ENCODE measurements at regions not wholly inside any gene's neighbourhood (a gene's known extent, or its start where the extent isn't known, plus 50 kb on each side); places are given as distances from the start of the nearest gene placed in this dataset.
"Not testable (repeated sequence)": the region's sequence is repeated elsewhere in the genome, so short reads cannot be mapped to it uniquely, and the experiment has no call there.

DNA sequence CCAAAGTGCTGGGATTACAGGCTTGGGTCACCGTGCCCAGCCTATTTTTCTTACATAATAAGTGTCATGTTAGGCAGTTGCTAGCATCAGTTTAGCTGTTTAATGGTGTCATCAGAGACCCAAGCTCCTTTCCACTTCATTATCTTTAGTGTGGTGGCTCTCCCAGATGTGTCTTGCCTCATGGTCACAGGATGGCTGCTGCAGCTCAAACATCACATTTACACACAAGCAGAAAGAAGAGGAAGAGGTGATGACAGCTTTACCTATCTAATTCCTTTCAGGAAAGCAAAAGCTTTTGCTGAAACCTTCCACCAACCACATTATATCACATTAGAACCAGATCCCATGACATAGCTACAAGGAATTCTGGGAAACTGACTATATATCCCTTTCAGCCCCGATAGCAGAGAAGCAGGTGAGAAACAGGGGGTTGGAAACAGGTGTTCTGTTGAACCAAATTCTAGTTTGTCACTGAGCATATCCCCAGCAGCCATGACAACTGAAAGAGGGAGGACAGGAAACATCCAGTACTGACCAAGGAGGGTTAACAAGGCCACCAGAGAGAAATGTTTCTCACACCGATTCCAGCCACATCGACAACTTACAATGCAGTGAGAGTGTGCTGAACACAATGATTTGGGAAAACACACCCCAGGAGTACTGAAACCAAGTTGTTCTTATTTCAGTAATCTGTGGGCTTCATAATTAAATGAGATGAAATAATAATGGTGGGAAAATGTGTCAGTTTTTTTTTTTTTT lies 617.0 kb downstream of the UQCRFS1 start:
- no peaks in the 10 kb centered on the region for H3K4me1 ChIP-seq
- TF ChIP-seq POLR2A (IDR thresholded peaks at IDR 0.05) = no peak
- H3K27ac ChIP-seq = no peak overlapping the region
- no peaks in the 10 kb centered on the region for H3K27me3 ChIP-seq
- no peak overlapping the region for H3K4me3 ChIP-seq
- intact Hi-C loops (cut with DNase I) = no loop called here
- no peaks in the 10 kb centered on the region for H3K36me3 ChIP-seq
- no peak for DNase-seq (ENCODE audit: extremely low spot score in 2 of 2)
- no peaks in the 10 kb centered on the region for H3K9me3 ChIP-seq

DNA sequence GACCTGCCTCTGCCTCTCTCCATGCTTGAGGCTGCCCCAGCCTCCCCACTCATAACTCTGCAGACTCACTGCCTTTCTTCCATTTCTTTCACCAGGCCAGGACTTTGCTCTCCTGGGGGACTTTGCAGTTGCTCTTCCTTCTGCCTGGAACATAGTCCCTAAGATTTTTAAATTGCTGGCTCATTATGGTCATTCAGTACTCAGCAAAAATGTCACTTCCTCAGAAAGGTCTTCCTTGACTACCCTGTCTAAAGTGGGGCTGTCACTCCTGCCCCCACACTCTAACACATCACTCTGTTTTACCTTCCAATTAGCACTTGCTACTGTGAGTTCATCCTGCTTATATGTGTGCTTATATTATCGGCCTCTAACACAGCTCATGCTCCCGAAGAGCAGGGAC lies 618.2 kb downstream of the UQCRFS1 start:
- intact Hi-C loops (cut with DNase I) = no loop called here
- H3K27me3 ChIP-seq = no peaks in the 10 kb centered on the region
- H3K27ac ChIP-seq = no peak overlapping the region
- H3K4me1 ChIP-seq = no peaks in the 10 kb centered on the region
- H3K9me3 ChIP-seq = no peaks in the 10 kb centered on the region
- DNase-seq (ENCODE audit: extremely low spot score in 2 of 2) = no peak
- no peak overlapping the region for H3K4me3 ChIP-seq
- TF ChIP-seq POLR2AphosphoS5 (IDR thresholded peaks at IDR 0.05; ENCODE audit: insufficient read depth in 1 of 2, low read depth in 1 of 2) (no peak), POLR2A (IDR thresholded peaks at IDR 0.05) (no peak)
- TF ChIP-seq, protein P1, sequence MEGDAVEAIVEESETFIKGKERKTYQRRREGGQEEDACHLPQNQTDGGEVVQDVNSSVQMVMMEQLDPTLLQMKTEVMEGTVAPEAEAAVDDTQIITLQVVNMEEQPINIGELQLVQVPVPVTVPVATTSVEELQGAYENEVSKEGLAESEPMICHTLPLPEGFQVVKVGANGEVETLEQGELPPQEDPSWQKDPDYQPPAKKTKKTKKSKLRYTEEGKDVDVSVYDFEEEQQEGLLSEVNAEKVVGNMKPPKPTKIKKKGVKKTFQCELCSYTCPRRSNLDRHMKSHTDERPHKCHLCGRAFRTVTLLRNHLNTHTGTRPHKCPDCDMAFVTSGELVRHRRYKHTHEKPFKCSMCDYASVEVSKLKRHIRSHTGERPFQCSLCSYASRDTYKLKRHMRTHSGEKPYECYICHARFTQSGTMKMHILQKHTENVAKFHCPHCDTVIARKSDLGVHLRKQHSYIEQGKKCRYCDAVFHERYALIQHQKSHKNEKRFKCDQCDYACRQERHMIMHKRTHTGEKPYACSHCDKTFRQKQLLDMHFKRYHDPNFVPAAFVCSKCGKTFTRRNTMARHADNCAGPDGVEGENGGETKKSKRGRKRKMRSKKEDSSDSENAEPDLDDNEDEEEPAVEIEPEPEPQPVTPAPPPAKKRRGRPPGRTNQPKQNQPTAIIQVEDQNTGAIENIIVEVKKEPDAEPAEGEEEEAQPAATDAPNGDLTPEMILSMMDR (IDR thresholded peaks at IDR 0.05) = no peak
- H3K36me3 ChIP-seq = no peaks in the 10 kb centered on the region

DNA sequence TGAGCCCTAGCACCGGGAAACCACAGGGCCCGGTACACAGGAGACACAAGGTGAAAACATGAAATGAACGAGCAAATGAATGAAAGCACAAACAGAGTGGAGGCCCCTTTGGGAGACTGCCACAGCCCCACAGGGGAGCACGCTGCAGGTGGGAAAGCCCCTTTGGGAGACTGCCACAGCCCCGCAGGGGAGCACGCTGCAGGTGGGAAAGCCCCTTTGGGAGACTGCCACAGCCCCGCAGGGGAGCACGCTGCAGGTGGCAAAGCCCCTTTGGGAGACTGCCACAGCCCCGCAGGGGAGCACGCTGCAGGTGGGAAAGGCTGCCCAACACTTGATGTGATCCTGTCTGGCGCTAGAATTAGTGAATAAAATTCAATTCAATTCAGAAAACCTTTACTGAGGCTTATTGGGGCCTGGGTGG lies 623.0 kb downstream of the UQCRFS1 start:
- H3K4me3 ChIP-seq; intact Hi-C loops (cut with DNase I); H3K4me1 ChIP-seq; H3K36me3 ChIP-seq; DNase-seq (ENCODE audit: extremely low spot score in 2 of 2); H3K27me3 ChIP-seq; H3K27ac ChIP-seq; H3K9me3 ChIP-seq: not testable (repeated sequence)

DNA sequence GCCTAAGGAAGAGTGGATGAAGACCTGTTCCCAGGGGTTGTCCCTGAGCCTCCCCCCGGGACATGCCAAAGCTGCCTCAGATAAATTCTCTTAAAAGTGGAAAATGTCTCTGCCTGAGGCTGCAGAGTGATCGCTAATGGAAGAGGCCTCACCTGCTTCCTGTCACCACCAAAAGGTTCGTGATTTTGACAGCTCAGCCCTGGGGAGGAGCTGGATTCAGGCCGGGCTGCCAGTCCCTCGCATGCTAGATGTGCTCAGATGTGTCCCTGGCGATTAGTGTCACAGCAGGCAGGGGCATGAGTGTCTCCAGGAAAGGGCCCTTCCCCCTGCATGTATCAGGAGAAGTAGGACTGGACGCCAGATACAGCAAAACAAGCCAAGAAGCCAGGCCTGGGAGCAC lies 626.5 kb downstream of the UQCRFS1 start:
- Histone ChIP-seq H3K36me3 (no peaks in the 10 kb centered on the region), H3K27ac (no peak overlapping the region), H3K4me3 (no peak overlapping the region), H3K9me3 (no peaks in the 10 kb centered on the region), H3K4me1 (no peaks in the 10 kb centered on the region), H3K27me3 (no peaks in the 10 kb centered on the region)
- no peak for DNase-seq (ENCODE audit: extremely low spot score in 2 of 2)
- TF ChIP-seq, protein P1 (IDR thresholded peaks at IDR 0.05) = no peak
- TF ChIP-seq POLR2A (IDR thresholded peaks at IDR 0.05) (no peak), POLR2AphosphoS5 (IDR thresholded peaks at IDR 0.05; ENCODE audit: insufficient read depth in 1 of 2, low read depth in 1 of 2) (no peak)
- intact Hi-C loops (cut with DNase I) = no loop called here

DNA sequence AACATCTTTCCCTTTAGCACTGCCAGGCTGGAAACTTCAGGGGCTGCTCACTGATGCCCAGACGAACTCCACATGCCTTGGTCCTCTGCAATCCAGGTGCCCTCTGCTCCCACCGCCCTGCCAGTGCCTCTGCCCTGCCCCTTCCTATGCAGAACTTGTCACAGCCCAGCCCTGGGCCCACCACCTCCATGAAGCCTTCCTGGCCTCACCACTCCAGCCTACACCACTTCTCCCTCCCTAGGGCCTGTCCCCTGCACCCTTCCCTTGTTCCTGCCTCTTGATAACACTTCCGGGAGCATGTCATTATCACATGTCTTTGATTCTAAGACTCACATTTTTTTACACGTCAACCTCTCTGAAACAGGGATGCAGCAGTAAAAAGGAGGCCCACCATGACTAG lies 627.2 kb downstream of the UQCRFS1 start:
- intact Hi-C loops (cut with DNase I) = no loop called here

DNA sequence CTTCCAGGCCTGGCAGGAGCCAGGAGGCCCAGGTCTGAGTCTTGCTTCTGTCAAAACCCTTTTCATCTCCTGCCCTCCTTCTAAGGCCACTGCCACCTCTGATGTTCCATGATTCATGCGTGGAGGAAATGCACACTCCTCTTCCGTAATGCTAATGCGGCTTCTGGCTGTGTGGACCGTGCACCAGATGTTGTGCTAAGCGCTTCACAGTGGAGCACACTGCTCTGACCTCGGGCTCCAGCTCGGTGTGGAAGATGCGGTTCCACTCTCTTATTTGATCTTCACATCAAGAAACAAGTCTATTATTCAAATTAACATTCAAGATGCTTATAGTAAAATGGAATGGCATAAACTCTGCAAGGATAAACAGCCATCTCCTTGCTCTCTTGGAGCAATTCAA lies 629.2 kb downstream of the UQCRFS1 start:
- no peaks in the 10 kb centered on the region for H3K27me3 ChIP-seq
- no peak for DNase-seq (ENCODE audit: extremely low spot score in 2 of 2)
- no peaks in the 10 kb centered on the region for H3K36me3 ChIP-seq
- TF ChIP-seq, protein P1 (IDR thresholded peaks at IDR 0.05) = no peak
- TF ChIP-seq POLR2AphosphoS5 (IDR thresholded peaks at IDR 0.05; ENCODE audit: insufficient read depth in 1 of 2, low read depth in 1 of 2) (no peak), POLR2A (IDR thresholded peaks at IDR 0.05) (no peak)
- H3K4me1 ChIP-seq = no peaks in the 10 kb centered on the region
- no peak overlapping the region for H3K27ac ChIP-seq
- no peaks in the 10 kb centered on the region for H3K9me3 ChIP-seq
- intact Hi-C loops (cut with DNase I) = no loop called here
- H3K4me3 ChIP-seq = no peak overlapping the region

More for the DNA sequence above, 627.2 kb downstream of the UQCRFS1 start:
- Histone ChIP-seq H3K36me3 (no peaks in the 10 kb centered on the region), H3K4me3 (no peak overlapping the region), H3K27ac (no peak overlapping the region), H3K9me3 (no peaks in the 10 kb centered on the region), H3K4me1 (no peaks in the 10 kb centered on the region), H3K27me3 (no peaks in the 10 kb centered on the region)
- TF ChIP-seq POLR2AphosphoS5 (IDR thresholded peaks at IDR 0.05; ENCODE audit: insufficient read depth in 1 of 2, low read depth in 1 of 2) = no peak
- TF ChIP-seq, protein P1 (IDR thresholded peaks at IDR 0.05) = no peak
- TF ChIP-seq POLR2A (IDR thresholded peaks at IDR 0.05) = no peak
- no peak for DNase-seq (ENCODE audit: extremely low spot score in 2 of 2)

All from vagina (tissue), 2 donors.